ENCODE measurements at regions not wholly inside any gene's neighbourhood (a gene's known extent, or its start where the extent isn't known, plus 50 kb on each side); places are given as distances from the start of the nearest gene placed in this dataset.

GRCh38 chr9:19998823-19999455, 210.1 kb upstream of the SLC24A2 start:
- no peaks in the 10 kb centered on the region for H3K9me3 ChIP-seq
- H3K4me3 ChIP-seq: no peak overlapping the region
- no peaks in the 10 kb centered on the region for H3K36me3 ChIP-seq
- DNase-seq (ENCODE audit: low spot score in 2 of 2): no peak
- TF ChIP-seq EP300 (IDR thresholded peaks at IDR 0.05) (no peak), CTCF (IDR thresholded peaks at IDR 0.05) (no peak), POLR2AphosphoS5 (IDR thresholded peaks at IDR 0.05) (no peak)
- H3K27me3 ChIP-seq: no peaks in the 10 kb centered on the region
- H3K4me1 ChIP-seq: no peaks in the 10 kb centered on the region
- H3K27ac ChIP-seq: no peak overlapping the region
- WGBS: 65% methylated on average over 3 of the region's 3 CpGs

- H3K36me3 ChIP-seq: no peaks in the 10 kb centered on the region
- no peaks in the 10 kb centered on the region for H3K9me3 ChIP-seq
- no peak for DNase-seq (ENCODE audit: low spot score in 2 of 2)
- no peaks in the 10 kb centered on the region for H3K4me1 ChIP-seq
- H3K4me3 ChIP-seq: no peak overlapping the region
- H3K27ac ChIP-seq: no peak overlapping the region
- H3K27me3 ChIP-seq: no peaks in the 10 kb centered on the region
- 41% methylated on average over 2 of the region's 2 CpGs for WGBS
- TF ChIP-seq EP300 (IDR thresholded peaks at IDR 0.05): no peak
- TF ChIP-seq CTCF (IDR thresholded peaks at IDR 0.05): no peak
- TF ChIP-seq POLR2AphosphoS5 (IDR thresholded peaks at IDR 0.05): no peak
- TF ChIP-seq POLR2A (IDR thresholded peaks at IDR 0.05): no peak
Observed at GRCh38 chr9:19998153-19998552, 209.3 kb upstream of the SLC24A2 start.

GRCh38 chr9:19995619-19996018, 206.8 kb upstream of the SLC24A2 start:
- TF ChIP-seq CTCF (IDR thresholded peaks at IDR 0.05) (no peak), POLR2AphosphoS5 (IDR thresholded peaks at IDR 0.05) (no peak), EP300 (IDR thresholded peaks at IDR 0.05) (no peak), POLR2A (IDR thresholded peaks at IDR 0.05) (no peak)
- H3K4me1 ChIP-seq: no peaks in the 10 kb centered on the region

GRCh38 chr9:19994296-19994695, 205.5 kb upstream of the SLC24A2 start:
- no peaks in the 10 kb centered on the region for H3K4me1 ChIP-seq
- 56% methylated on average over 2 of the region's 2 CpGs for WGBS
- no peak overlapping the region for H3K4me3 ChIP-seq
- no peak for DNase-seq (ENCODE audit: low spot score in 2 of 2)
- H3K9me3 ChIP-seq: no peaks in the 10 kb centered on the region
- no peak overlapping the region for H3K27ac ChIP-seq
- H3K36me3 ChIP-seq: no peaks in the 10 kb centered on the region
- H3K27me3 ChIP-seq: no peaks in the 10 kb centered on the region
- TF ChIP-seq POLR2AphosphoS5 (IDR thresholded peaks at IDR 0.05) (no peak), CTCF (IDR thresholded peaks at IDR 0.05) (no peak), EP300 (IDR thresholded peaks at IDR 0.05) (no peak), POLR2A (IDR thresholded peaks at IDR 0.05) (no peak)

More at GRCh38 chr9:19995619-19996018, 206.8 kb upstream of the SLC24A2 start:
- Histone ChIP-seq H3K4me3 (no peak overlapping the region), H3K9me3 (no peaks in the 10 kb centered on the region), H3K27ac (no peak overlapping the region), H3K27me3 (no peaks in the 10 kb centered on the region), H3K36me3 (no peaks in the 10 kb centered on the region)
- no peak for DNase-seq (ENCODE audit: low spot score in 2 of 2)

GRCh38 chr9:19992556-19992955, 203.7 kb upstream of the SLC24A2 start:
- Histone ChIP-seq H3K27ac (no peak overlapping the region), H3K36me3 (no peaks in the 10 kb centered on the region), H3K4me3 (no peak overlapping the region), H3K9me3 (no peaks in the 10 kb centered on the region), H3K4me1 (no peaks in the 10 kb centered on the region), H3K27me3 (no peaks in the 10 kb centered on the region)
- TF ChIP-seq POLR2A (IDR thresholded peaks at IDR 0.05) (no peak), EP300 (IDR thresholded peaks at IDR 0.05) (no peak), POLR2AphosphoS5 (IDR thresholded peaks at IDR 0.05) (no peak), CTCF (IDR thresholded peaks at IDR 0.05) (no peak)
- WGBS: 19% methylated on average over 2 of the region's 2 CpGs
- DNase-seq (ENCODE audit: low spot score in 2 of 2): no peak

Data from suprapubic skin (tissue), 4 donors.